KBM-7 (cell line): ENCODE measurements at regions not wholly inside any gene's neighbourhood (a gene's known extent, or its start where the extent isn't known, plus 50 kb on each side); places are given as distances from the start of the nearest gene placed in this dataset.

Source experiments
- DNase-seq: peaks from one replicate; pipeline ENCODE4 v3.0.0-alpha.2; 2015
- in situ Hi-C: fragments of 300-500 bp; cut with MboI; formaldehyde crosslinking; loops from 2 replicates; pipeline ENCODE4 v1.14.3; 2020; ENCODE audit warnings: low sequenced_read_pairs, low pct_unique_long_range_greater_than_20kb, mixed read lengths

GRCh38 chr16:8519179-8519578 is 71.1 kb downstream of the TMEM114 start:
- in situ Hi-C loops: no loop called here
- no peak for DNase-seq

- no peak for DNase-seq
- in situ Hi-C loops: no loop called here
Measured at GRCh38 chr16:8517280-8517679, 73.0 kb downstream of the TMEM114 start.

- DNase-seq: no peak
- in situ Hi-C loops: no loop called here
Measured at GRCh38 chr16:8516471-8516870, 73.8 kb downstream of the TMEM114 start.

GRCh38 chr16:8512941-8513624 is 77.2 kb downstream of the TMEM114 start:
- no peak for DNase-seq
- in situ Hi-C loops: no loop called here

- no peak for DNase-seq
- in situ Hi-C loops: no loop called here
Measured at GRCh38 chr16:8511464-8511863, 78.8 kb downstream of the TMEM114 start.

- in situ Hi-C loops: no loop called here
- DNase-seq: no peak
Measured at GRCh38 chr16:8510160-8510559, 80.2 kb downstream of the TMEM114 start.

GRCh38 chr16:8505327-8505991 is 84.9 kb downstream of the TMEM114 start:
- in situ Hi-C loops: no loop called here
- DNase-seq: peak; percentile 15

GRCh38 chr16:8502446-8502845 is 87.9 kb downstream of the TMEM114 start:
- in situ Hi-C loops: no loop called here
- DNase-seq: no peak

- in situ Hi-C loops: no loop called here
- DNase-seq: no peak
Measured at GRCh38 chr16:8500351-8500750, 90.0 kb downstream of the TMEM114 start.

GRCh38 chr16:8496364-8496763 is 93.9 kb downstream of the TMEM114 start:
- DNase-seq: no peak
- in situ Hi-C loops: no loop called here

GRCh38 chr16:8493972-8494371 is 96.3 kb downstream of the TMEM114 start:
- in situ Hi-C loops: no loop called here
- no peak for DNase-seq

- in situ Hi-C loops: no loop called here
- DNase-seq: no peak
Measured at GRCh38 chr16:8492690-8493089, 97.6 kb downstream of the TMEM114 start.

- no peak for DNase-seq
- in situ Hi-C loops: no loop called here
Measured at GRCh38 chr16:8489580-8489979, 100.7 kb downstream of the TMEM114 start.

GRCh38 chr16:8486985-8487384 is 103.3 kb downstream of the TMEM114 start:
- in situ Hi-C loops: no loop called here
- DNase-seq: no peak

- DNase-seq: no peak
Measured at GRCh38 chr16:8483396-8483795, 106.9 kb downstream of the TMEM114 start.

GRCh38 chr16:8481810-8482209 is 108.5 kb downstream of the TMEM114 start:
- in situ Hi-C loops: no loop called here
- DNase-seq: no peak

More at GRCh38 chr16:8483396-8483795, 106.9 kb downstream of the TMEM114 start:
- in situ Hi-C loops: no loop called here

GRCh38 chr16:8476824-8477223 is 113.5 kb downstream of the TMEM114 start:
- in situ Hi-C loops: no loop called here
- no peak for DNase-seq

GRCh38 chr16:8474587-8474986 is 115.7 kb downstream of the TMEM114 start:
- in situ Hi-C loops: no loop called here
- no peak for DNase-seq

- DNase-seq: no peak
- in situ Hi-C loops: no loop called here
Measured at GRCh38 chr16:8469102-8469778, 121.1 kb downstream of the TMEM114 start.

- in situ Hi-C loops: no loop called here
- DNase-seq: no peak
Measured at GRCh38 chr16:8464979-8465378, 125.3 kb downstream of the TMEM114 start.
